GM23248 (cell line): ENCODE measurements at regions not wholly inside any gene's neighbourhood (a gene's known extent, or its start where the extent isn't known, plus 50 kb on each side); places are given as distances from the start of the nearest gene placed in this dataset.

Source experiments
- EZH2 ChIP-seq: fragments of 200-600 bp; sonication (generic); IDR thresholded peaks from 2 replicates; pipeline ENCODE4 v1.6.1; 2018; ENCODE audit warnings: antibody characterized with exemption, mild to moderate bottlenecking; ENCODE audit not compliant: insufficient read depth, poor library complexity, severe bottlenecking
- EZH2phosphoT487 ChIP-seq: fragments of 200-600 bp; sonication (generic); IDR thresholded peaks from 2 replicates; pipeline ENCODE4 v1.6.1; 2018; ENCODE audit warnings: antibody characterized with exemption, moderate library complexity, mild to moderate bottlenecking, low read depth; ENCODE audit not compliant: insufficient read depth

- TF ChIP-seq EZH2 (no peak), EZH2phosphoT487 (no peak)
These were observed 85.5 kb upstream of the PRR5 start for GRCh38 chr22:44616461-44616860.
